Tibial artery (tissue), 4 donors: ENCODE measurements at regions not wholly inside any gene's neighbourhood (a gene's known extent, or its start where the extent isn't known, plus 50 kb on each side); places are given as distances from the start of the nearest gene placed in this dataset.

Experiments
- DNase-seq, 2 donors: peaks; one replicate each; pipeline ENCODE4 v3.0.0-alpha.2; 2019
- H3K27ac ChIP-seq, 2 donors: fragments of 200-600 bp; sonication (generic) in 1 of 2; 1 replicate in 1 of 2; 2 replicates in 1 of 2; pipeline ENCODE4 v1.5.1; 2018 to 2019; ENCODE audit warnings: mild to moderate bottlenecking in 1 of 2
- H3K27me3 ChIP-seq, 2 donors: fragments of 200-600 bp; sonication (generic) in 1 of 2; one replicate each; pipeline versions ENCODE4 v1.5.1 to v1.6.0; 2016 to 2019
- H3K36me3 ChIP-seq, 3 donors: fragments of 200-600 bp; sonication (generic) in 2 of 3; one replicate each; pipeline ENCODE4 v1.5.1; 2016 to 2019; ENCODE audit warnings: mild to moderate bottlenecking in 2 of 3
- H3K4me1 ChIP-seq, 4 donors: fragments of 200-600 bp; sonication (generic) in 2 of 4; 1 replicate in 3 of 4; 2 replicates in 1 of 4; pipeline ENCODE4 v1.5.1; 2016 to 2019
- H3K4me3 ChIP-seq, 2 donors: fragments of 200-600 bp; sonication (generic) in 1 of 2; 1 replicate in 1 of 2; 2 replicates in 1 of 2; pipeline ENCODE4 v1.5.1; 2018 to 2019; ENCODE audit warnings: mild to moderate bottlenecking in 2 of 2
- H3K9me3 ChIP-seq, 3 donors: fragments of 200-600 bp; sonication (generic) in 1 of 3; one replicate each; pipeline ENCODE4 v1.5.1; 2016 to 2019
- intact Hi-C: fragments of 100-400 bp; cut with DNase I; formaldehyde crosslinking; loops from one replicate; pipeline ENCODE4 v1.15.0; 2023; ENCODE audit warnings: low total_unique reads
- TF ChIP-seq, protein P1 (sequence below), 2 experiments: fragments of 200-600 bp in 1 of 2; fragments of 450-650 bp in 1 of 2; IDR thresholded peaks; one replicate each; pipeline ENCODE4 v1.5.1; 2017 to 2019; ENCODE audit warnings: antibody characterized with exemption in 2 of 2, mild to moderate bottlenecking in 1 of 2, moderate library complexity in 1 of 2

- no peaks in the 10 kb centered on the region for H3K4me1 ChIP-seq
- no peak for DNase-seq
- H3K36me3 ChIP-seq = no peaks in the 10 kb centered on the region
- intact Hi-C loops = no loop called here
- peaks cover 0 to 29% of the 10 kb centered on the region in 2 donors for H3K27me3 ChIP-seq
- TF ChIP-seq, protein P1, sequence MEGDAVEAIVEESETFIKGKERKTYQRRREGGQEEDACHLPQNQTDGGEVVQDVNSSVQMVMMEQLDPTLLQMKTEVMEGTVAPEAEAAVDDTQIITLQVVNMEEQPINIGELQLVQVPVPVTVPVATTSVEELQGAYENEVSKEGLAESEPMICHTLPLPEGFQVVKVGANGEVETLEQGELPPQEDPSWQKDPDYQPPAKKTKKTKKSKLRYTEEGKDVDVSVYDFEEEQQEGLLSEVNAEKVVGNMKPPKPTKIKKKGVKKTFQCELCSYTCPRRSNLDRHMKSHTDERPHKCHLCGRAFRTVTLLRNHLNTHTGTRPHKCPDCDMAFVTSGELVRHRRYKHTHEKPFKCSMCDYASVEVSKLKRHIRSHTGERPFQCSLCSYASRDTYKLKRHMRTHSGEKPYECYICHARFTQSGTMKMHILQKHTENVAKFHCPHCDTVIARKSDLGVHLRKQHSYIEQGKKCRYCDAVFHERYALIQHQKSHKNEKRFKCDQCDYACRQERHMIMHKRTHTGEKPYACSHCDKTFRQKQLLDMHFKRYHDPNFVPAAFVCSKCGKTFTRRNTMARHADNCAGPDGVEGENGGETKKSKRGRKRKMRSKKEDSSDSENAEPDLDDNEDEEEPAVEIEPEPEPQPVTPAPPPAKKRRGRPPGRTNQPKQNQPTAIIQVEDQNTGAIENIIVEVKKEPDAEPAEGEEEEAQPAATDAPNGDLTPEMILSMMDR (IDR thresholded peaks at IDR 0.05) = no peak
- no peaks in the 10 kb centered on the region for H3K9me3 ChIP-seq
- no peak overlapping the region for H3K27ac ChIP-seq
- no peak overlapping the region for H3K4me3 ChIP-seq
Measured at GRCh38 chr11:120023551-120023950, 114.4 kb downstream of the TRIM29 start.

DNA sequence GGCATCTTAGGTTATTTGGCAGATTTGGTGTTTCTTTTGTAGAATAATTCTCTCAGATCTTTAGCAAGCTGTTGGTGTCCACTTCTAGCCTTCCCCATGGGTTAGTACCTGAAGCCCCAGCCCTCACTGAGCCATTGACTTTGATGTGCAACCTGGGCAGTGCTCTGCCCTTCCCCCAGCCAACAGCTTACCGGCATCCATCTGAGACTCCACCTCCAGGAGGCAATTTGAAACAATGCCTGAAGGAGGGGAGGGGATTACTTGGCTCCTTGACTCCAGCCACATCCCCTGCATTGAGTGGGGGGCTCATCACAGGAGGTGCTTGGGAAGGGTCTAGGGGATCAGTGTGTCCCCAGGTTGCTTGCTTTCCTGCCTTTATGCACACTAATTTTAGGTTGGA is 114.8 kb downstream of the TRIM29 start:
- TF ChIP-seq, protein P1 (IDR thresholded peaks at IDR 0.05) = no peak
- Histone ChIP-seq H3K9me3 (no peaks in the 10 kb centered on the region), H3K27me3 (peaks cover 0 to 31% of the 10 kb centered on the region in 2 donors), H3K36me3 (no peaks in the 10 kb centered on the region), H3K4me1 (no peaks in the 10 kb centered on the region), H3K4me3 (no peak overlapping the region), H3K27ac (no peak overlapping the region)
- DNase-seq = no peak
- intact Hi-C loops = no loop called here

DNA sequence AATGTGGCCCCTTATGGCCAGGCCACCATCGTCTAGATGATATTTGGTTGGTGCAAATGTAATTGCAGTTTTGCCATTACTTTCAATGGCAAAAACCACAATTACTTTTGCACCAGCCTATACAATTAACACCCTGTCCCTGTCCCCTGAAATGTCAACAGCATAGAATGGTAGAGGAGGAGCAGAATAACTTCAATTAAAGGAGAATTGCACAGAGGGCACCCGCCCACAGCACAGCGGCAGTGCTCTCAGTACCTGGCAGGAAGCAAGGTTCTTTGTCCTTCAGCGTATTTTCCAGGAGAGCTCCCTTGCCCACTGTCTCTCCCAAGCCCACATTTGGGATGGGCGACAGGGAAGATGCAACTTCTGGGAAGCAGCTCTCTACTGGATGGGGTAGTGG is 115.3 kb downstream of the TRIM29 start:
- Histone ChIP-seq H3K4me1 (no peaks in the 10 kb centered on the region), H3K27me3 (peaks cover 0 to 30% of the 10 kb centered on the region in 2 donors), H3K36me3 (no peaks in the 10 kb centered on the region), H3K27ac (no peak overlapping the region), H3K9me3 (no peaks in the 10 kb centered on the region), H3K4me3 (no peak overlapping the region)
- intact Hi-C loops = no loop called here
- DNase-seq = no peak
- TF ChIP-seq, protein P1 (IDR thresholded peaks at IDR 0.05) = no peak

- Histone ChIP-seq H3K27me3 (peaks cover 0 to 25% of the 10 kb centered on the region in 2 donors), H3K4me1 (no peaks in the 10 kb centered on the region), H3K9me3 (no peaks in the 10 kb centered on the region), H3K36me3 (no peaks in the 10 kb centered on the region), H3K27ac (no peak overlapping the region), H3K4me3 (no peak overlapping the region)
- TF ChIP-seq, protein P1 (IDR thresholded peaks at IDR 0.05) = no peak
- intact Hi-C loops = no loop called here
- no peak for DNase-seq
Measured at GRCh38 chr11:120021978-120022377, 115.9 kb downstream of the TRIM29 start.

DNA sequence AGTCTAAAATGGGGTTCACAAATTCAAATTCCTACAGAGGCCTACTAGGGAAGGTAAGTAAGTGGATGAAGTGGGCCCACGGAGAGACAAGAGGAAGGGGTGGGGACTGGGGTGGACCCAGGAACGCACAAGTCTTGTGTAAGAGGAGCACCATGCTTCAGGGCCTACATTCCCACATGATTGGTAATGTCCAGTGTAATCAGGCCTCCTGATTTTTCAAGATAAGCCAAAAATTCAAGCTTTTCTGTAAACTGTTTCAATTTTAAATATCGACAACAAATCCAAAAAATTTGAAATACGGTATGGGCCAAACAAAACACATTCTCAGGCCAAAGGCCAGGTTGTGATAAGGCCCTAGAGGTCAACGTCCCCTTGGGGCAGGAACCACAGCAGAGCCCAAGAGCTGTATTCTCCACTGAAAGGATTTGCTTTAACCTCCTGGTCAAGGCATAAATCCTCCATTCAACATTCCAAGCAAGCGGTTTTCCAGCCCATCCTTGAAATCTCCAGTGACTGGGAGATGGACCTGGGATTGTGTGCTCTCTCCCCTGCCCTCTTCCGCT is 116.4 kb downstream of the TRIM29 start:
- H3K9me3 ChIP-seq = no peaks in the 10 kb centered on the region
- no peaks in the 10 kb centered on the region for H3K4me1 ChIP-seq
- TF ChIP-seq, protein P1 (IDR thresholded peaks at IDR 0.05) = no peak
- H3K27me3 ChIP-seq = peaks cover 0 to 23% of the 10 kb centered on the region in 2 donors
- H3K27ac ChIP-seq = no peak overlapping the region
- H3K4me3 ChIP-seq = no peak overlapping the region
- no peak for DNase-seq
- no peaks in the 10 kb centered on the region for H3K36me3 ChIP-seq
- intact Hi-C loops = no loop called here

GRCh38 chr11:120020981-120021380 is 116.9 kb downstream of the TRIM29 start:
- no peak for DNase-seq
- Histone ChIP-seq H3K4me1 (no peaks in the 10 kb centered on the region), H3K4me3 (no peak overlapping the region), H3K27ac (no peak overlapping the region), H3K9me3 (no peaks in the 10 kb centered on the region), H3K27me3 (peaks cover 0 to 24% of the 10 kb centered on the region in 2 donors), H3K36me3 (no peaks in the 10 kb centered on the region)
- TF ChIP-seq, protein P1 (IDR thresholded peaks at IDR 0.05) = no peak
- intact Hi-C loops = no loop called here
